ENCODE measurements at regions not wholly inside any gene's neighbourhood (a gene's known extent, or its start where the extent isn't known, plus 50 kb on each side); places are given as distances from the start of the nearest gene placed in this dataset.
A peak's percentile ranks its signal among the peaks of the same experiment; 100 is the strongest.

- no peak for DNase-seq
- Mint-ChIP-seq H3K27me3 (ENCODE audit: unreplicated experiment) (peaks cover 4% of the 10 kb centered on the region), H3K36me3 (ENCODE audit: unreplicated experiment) (no peaks in the 10 kb centered on the region), H3K4me3 (ENCODE audit: unreplicated experiment) (peak overlapping the region; percentile 46), H3K4me1 (ENCODE audit: low read depth, unreplicated experiment) (peaks cover 24% of the 10 kb centered on the region), H3K9me3 (ENCODE audit: unreplicated experiment) (peaks cover 3% of the 10 kb centered on the region), H3K27ac (ENCODE audit: unreplicated experiment) (peak overlapping the region; percentile 66)
- TF ChIP-seq CTCF (IDR thresholded peaks at IDR 0.05; ENCODE audit: partially characterized antibody, unreplicated experiment): no peak
Measured at GRCh38 chr11:115630214-115630613, 126.0 kb upstream of the CADM1 start.

GRCh38 chr11:115629456-115630015, 125.3 kb upstream of the CADM1 start:
- DNase-seq: no peak
- no peak overlapping the region for H3K27ac Mint-ChIP-seq (ENCODE audit: unreplicated experiment)
- H3K27me3 Mint-ChIP-seq (ENCODE audit: unreplicated experiment): peaks cover 4% of the 10 kb centered on the region
- no peaks in the 10 kb centered on the region for H3K36me3 Mint-ChIP-seq (ENCODE audit: unreplicated experiment)
- no peak for TF ChIP-seq CTCF (IDR thresholded peaks at IDR 0.05; ENCODE audit: partially characterized antibody, unreplicated experiment)
- H3K9me3 Mint-ChIP-seq (ENCODE audit: unreplicated experiment): peaks cover 3% of the 10 kb centered on the region
- H3K4me3 Mint-ChIP-seq (ENCODE audit: unreplicated experiment): no peak overlapping the region
- peaks cover 27% of the 10 kb centered on the region for H3K4me1 Mint-ChIP-seq (ENCODE audit: low read depth, unreplicated experiment)

GRCh38 chr11:115627666-115628460, 123.6 kb upstream of the CADM1 start:
- no peaks in the 10 kb centered on the region for H3K36me3 Mint-ChIP-seq (ENCODE audit: unreplicated experiment)
- H3K9me3 Mint-ChIP-seq (ENCODE audit: unreplicated experiment): peaks cover 14% of the 10 kb centered on the region
- H3K4me1 Mint-ChIP-seq (ENCODE audit: low read depth, unreplicated experiment): peaks cover 38% of the 10 kb centered on the region
- no peak overlapping the region for H3K27ac Mint-ChIP-seq (ENCODE audit: unreplicated experiment)
- TF ChIP-seq CTCF (IDR thresholded peaks at IDR 0.05; ENCODE audit: partially characterized antibody, unreplicated experiment): no peak
- peaks cover 7% of the 10 kb centered on the region for H3K27me3 Mint-ChIP-seq (ENCODE audit: unreplicated experiment)
- H3K4me3 Mint-ChIP-seq (ENCODE audit: unreplicated experiment): no peak overlapping the region
- no peak for DNase-seq

- peaks cover 13% of the 10 kb centered on the region for H3K27me3 Mint-ChIP-seq (ENCODE audit: unreplicated experiment)
- peaks cover 46% of the 10 kb centered on the region for H3K4me1 Mint-ChIP-seq (ENCODE audit: low read depth, unreplicated experiment)
- H3K4me3 Mint-ChIP-seq (ENCODE audit: unreplicated experiment): no peak overlapping the region
- no peaks in the 10 kb centered on the region for H3K36me3 Mint-ChIP-seq (ENCODE audit: unreplicated experiment)
- DNase-seq: no peak
- peaks cover 22% of the 10 kb centered on the region for H3K9me3 Mint-ChIP-seq (ENCODE audit: unreplicated experiment)
- no peak overlapping the region for H3K27ac Mint-ChIP-seq (ENCODE audit: unreplicated experiment)
- TF ChIP-seq CTCF (IDR thresholded peaks at IDR 0.05; ENCODE audit: partially characterized antibody, unreplicated experiment): no peak
Measured at GRCh38 chr11:115627071-115627470, 122.9 kb upstream of the CADM1 start.

- Mint-ChIP-seq H3K27me3 (ENCODE audit: unreplicated experiment) (peaks cover 16% of the 10 kb centered on the region), H3K4me3 (ENCODE audit: unreplicated experiment) (peak overlapping the region; percentile 47), H3K4me1 (ENCODE audit: low read depth, unreplicated experiment) (peaks cover 48% of the 10 kb centered on the region), H3K36me3 (ENCODE audit: unreplicated experiment) (no peaks in the 10 kb centered on the region), H3K27ac (ENCODE audit: unreplicated experiment) (peak overlapping the region; percentile 91), H3K9me3 (ENCODE audit: unreplicated experiment) (peaks cover 24% of the 10 kb centered on the region)
- TF ChIP-seq CTCF (IDR thresholded peaks at IDR 0.05; ENCODE audit: partially characterized antibody, unreplicated experiment): no peak
- DNase-seq: no peak
Measured at GRCh38 chr11:115626414-115626813, 122.2 kb upstream of the CADM1 start.
